GM06990 (cell line): ENCODE measurements at regions not wholly inside any gene's neighbourhood (a gene's known extent, or its start where the extent isn't known, plus 50 kb on each side); places are given as distances from the start of the nearest gene placed in this dataset.

Experiments used
- DNase-seq: peaks from one replicate; pipeline ENCODE4 v3.0.0-alpha.2; 2011; ENCODE audit not compliant: insufficient read length; ENCODE audit errors: extremely low read depth
- H3K27me3 ChIP-seq: replicated peaks from 2 replicates; pipeline ENCODE4 v1.6.0; 2011; ENCODE audit warnings: low read length; ENCODE audit not compliant: control insufficient read depth, insufficient read depth
- H3K36me3 ChIP-seq: 2 replicates; pipeline ENCODE4 v1.5.1; 2011; ENCODE audit warnings: low read length; ENCODE audit not compliant: control insufficient read depth, insufficient read depth
- H3K4me3 ChIP-seq: replicated peaks from 2 replicates; pipeline ENCODE4 v1.5.1; 2011; ENCODE audit warnings: low read depth, mild to moderate bottlenecking, control low read depth, low read length
- CTCF ChIP-seq: IDR thresholded peaks from 2 replicates; pipeline ENCODE4 v1.5.1; 2011; ENCODE audit warnings: low read length, control low read depth, mild to moderate bottlenecking, inconsistent platforms; ENCODE audit not compliant: insufficient read depth, poor library complexity, severe bottlenecking

DNA sequence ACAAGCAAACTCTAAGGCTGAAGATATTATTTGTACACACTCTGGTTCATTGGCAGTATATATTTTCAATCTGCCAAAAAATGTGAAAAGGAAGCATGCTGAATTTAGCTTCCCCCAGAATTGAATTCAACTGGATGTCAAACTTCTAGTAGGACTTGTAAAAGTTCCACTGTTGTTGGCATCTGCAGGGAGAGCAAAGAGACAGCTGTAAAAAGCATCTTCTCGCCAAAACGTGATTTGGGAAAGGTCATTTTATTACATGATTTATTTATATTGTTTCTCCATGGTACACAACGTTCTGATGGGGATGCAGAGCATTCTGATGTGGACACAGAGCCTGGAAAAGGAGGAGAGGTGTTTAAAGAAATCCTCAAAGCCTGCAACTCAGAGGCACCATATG lies 196.7 kb upstream of the ADAMTS9 start:
- TF ChIP-seq CTCF: no peak
- H3K4me3 ChIP-seq: no peak overlapping the region
- no peaks in the 10 kb centered on the region for H3K27me3 ChIP-seq
- H3K36me3 ChIP-seq: no peaks in the 10 kb centered on the region
- no peak for DNase-seq

DNA sequence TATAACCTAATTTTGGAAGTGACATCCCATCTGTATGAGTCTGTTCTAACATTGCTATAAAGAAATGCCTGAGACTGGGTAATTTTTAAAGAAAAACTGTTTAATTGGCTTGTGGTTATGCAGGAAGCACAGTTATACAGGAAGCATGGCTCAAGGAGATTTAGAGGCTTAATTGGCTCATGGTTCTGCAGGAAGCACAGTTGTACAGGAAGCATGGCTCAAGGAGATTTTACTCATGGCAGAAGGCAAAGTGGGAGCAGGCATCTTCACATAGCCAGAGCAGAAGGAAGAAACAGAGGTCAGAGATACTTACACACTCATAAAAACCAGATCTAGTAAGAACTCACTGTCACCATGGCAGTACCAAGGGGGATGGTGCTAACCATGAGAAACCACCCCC lies 193.1 kb upstream of the ADAMTS9 start:
- Histone ChIP-seq H3K27me3 (no peaks in the 10 kb centered on the region), H3K36me3 (no peaks in the 10 kb centered on the region), H3K4me3 (no peak overlapping the region)
- no peak for TF ChIP-seq CTCF
- DNase-seq: no peak

DNA sequence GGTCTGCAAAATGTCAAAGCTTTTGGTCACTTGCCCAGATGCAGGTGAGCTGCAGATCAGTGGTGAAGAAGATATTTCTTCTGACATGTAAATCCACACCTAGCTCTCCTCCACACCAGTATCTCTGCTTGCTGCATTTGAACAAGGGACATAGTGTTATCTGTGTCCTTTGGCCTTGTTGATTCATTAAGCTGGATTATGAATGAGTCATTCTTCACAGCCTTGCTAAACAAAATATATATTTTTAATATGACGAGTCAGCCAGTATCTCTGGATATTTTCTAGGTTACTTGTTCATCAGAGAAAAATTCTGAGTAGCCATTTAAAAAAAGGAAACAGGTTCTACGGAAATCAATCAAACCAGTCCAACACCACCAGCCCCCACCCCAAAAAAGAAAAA lies 190.6 kb upstream of the ADAMTS9 start:
- DNase-seq: no peak
- H3K27me3 ChIP-seq: no peaks in the 10 kb centered on the region
- no peak for TF ChIP-seq CTCF
- H3K36me3 ChIP-seq: no peaks in the 10 kb centered on the region
- H3K4me3 ChIP-seq: no peak overlapping the region

GRCh38 chr3:64873400-64873799 lies 185.6 kb upstream of the ADAMTS9 start:
- Histone ChIP-seq H3K4me3 (no peak overlapping the region), H3K36me3 (no peaks in the 10 kb centered on the region), H3K27me3 (no peaks in the 10 kb centered on the region)
- no peak for TF ChIP-seq CTCF
- no peak for DNase-seq

DNA sequence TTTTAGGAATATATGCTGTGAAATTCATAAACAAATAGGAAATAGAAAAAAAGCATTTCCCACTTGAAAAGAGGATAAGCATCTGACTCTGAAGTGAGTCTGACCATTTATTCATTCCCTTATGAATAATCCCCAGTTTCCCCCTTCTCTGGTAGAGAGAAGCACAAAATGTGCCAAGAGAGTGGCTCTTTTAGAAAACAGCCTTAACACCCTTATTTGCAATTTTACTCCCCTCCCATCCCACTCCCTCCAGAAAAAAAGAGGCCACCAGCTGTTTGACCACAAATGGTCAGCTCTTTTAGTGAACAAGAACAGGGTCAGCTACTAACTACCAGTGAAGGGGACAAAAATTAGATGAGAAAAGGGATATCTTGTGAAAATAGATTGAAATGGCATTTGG lies 184.5 kb upstream of the ADAMTS9 start:
- Histone ChIP-seq H3K27me3 (no peaks in the 10 kb centered on the region), H3K4me3 (no peak overlapping the region), H3K36me3 (no peaks in the 10 kb centered on the region)
- no peak for TF ChIP-seq CTCF
- no peak for DNase-seq

GRCh38 chr3:64871834-64872249 lies 184.0 kb upstream of the ADAMTS9 start:
- Histone ChIP-seq H3K36me3 (no peaks in the 10 kb centered on the region), H3K4me3 (no peak overlapping the region), H3K27me3 (no peaks in the 10 kb centered on the region)
- no peak for DNase-seq
- TF ChIP-seq CTCF: no peak
